ENCODE measurements at regions not wholly inside any gene's neighbourhood (a gene's known extent, or its start where the extent isn't known, plus 50 kb on each side); places are given as distances from the start of the nearest gene placed in this dataset.

DNA sequence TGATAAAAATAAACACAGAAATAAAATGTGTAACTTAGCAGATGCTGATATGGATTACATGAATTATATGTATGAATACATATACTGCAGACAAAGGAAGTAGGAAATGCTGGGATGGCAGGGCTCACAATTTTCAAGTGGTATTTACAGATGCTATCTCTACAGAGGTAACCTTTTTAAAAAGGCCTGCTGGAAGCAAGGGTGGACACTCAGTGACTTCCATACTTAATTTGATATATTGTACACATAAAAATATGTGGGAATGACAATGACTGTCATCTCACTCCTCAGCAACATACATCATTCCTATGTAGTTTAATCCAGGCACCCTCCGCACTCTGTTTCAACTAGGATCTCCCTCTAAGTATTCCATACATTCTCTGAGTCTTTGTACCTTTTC, 452.9 kb downstream of the DTHD1 start:
- DNase-seq = no peak

GRCh38 chr4:36737691-36738090, 456.3 kb downstream of the DTHD1 start:
- DNase-seq = no peak

DNA sequence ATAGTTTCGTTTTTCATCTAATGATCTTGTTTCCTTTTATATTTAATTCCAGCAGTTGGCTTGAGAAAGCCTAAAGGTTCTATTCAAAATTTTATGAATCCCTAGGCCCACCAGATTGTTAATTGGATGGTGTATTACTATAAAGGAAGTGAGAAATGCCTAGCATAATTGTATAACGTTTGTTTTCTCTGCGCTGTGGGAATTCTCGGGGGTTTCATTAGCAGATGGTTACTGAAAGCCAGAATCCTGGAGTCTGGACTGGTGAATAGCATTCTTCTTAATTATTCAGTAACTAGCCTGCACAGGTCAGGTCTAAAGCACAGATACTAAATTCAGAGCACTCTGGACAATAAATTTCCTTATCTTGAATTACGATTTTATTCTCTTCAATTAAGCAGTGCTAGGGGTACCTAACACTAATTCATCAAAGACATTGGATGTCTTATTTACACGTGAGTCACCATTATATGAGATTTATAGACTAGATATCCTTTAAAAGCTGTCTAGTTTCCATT, 459.4 kb downstream of the DTHD1 start:
- no peak for DNase-seq

DNA sequence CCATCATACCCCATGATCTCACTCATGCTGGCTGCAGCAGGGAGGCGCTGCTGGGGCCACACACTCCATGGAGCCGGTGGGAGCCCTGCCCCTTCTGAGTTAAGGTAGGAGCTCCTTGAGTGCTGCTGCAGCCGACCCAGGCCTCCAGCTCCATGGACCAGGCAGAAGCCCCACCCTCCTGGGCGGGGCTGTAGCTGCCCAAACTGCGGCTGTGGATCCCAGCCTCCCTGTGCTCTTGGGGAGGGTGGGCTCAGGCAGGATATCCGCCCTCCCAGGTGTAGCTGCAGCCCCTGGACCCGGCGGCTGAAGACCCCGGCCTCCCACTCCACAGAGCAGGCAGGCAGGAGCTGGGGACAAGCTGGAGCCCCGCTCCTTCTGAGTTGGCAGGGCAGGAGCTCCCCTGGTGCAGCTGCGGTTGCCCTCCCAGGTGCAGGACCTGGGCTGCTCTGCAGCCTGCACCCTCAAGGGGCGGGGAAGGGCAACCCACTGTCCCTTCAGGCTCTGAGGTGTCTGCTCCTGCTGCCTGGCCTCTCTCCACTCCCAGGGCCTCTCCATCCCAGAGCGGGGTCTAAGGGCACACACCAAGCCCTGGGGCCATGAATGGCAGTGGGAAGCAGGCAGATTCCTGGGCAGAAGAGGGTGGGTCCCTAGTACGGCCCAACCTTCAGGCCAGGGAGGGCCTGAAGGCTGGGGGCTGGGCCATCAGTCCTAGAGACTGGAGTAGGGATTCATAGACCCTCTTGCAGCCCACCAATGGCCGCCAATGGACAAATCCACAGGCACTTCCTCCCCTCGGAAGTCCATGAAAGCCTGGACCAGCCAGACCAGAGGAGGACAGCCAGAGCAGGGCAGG, 466.1 kb downstream of the DTHD1 start:
- no peak for DNase-seq

DNA sequence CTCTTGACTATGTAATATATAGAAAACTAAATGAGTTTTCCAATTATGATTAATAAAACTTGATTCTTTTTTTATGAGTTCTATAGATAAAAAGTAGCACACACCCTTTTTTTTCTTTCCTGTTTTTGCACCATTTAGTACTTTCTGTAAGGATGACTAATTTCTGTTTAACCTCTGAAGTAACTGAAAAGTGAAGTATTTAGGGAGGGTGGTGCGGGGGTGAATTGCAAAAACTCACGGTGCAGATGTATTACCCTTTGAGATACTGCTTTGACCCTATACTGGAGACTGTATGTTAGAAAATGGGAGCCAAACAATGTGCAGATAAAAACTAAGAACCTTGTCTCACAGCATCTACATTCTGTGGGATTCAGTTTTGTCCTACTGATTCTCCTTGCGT, 471.6 kb downstream of the DTHD1 start:
- DNase-seq = no peak

DNA sequence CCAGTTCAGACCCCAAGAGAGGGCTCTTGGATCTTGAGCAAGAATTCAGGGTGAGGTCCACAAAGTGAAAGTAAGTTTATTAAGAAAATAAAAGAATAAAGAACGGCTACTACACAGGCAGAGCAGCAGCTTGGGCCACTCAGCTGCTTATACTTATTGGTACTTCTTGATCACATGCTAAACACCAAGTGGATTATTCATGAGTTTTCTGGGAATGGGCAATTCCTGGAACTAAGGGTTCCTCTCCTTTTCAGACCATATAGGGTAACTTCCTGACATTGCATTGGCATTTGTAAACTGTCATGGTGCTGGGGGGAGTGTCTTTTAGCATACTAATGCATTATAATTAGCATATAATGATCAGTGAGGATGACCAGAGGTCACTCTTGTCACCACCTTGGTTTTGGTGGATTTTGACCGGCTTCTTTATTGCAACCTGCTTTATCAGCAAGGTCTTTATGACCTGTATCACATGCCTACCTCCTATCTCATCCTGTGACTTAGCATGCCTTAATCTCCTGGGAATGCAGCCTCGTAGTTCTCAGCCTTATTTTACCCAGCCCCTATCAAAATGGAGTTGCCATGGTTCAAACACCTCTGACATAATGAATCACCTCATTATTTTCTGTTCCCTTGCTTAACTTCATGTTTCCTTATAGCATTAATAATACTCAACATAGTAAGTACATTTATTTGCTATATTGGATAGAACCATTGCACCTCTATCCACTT, 476.3 kb downstream of the DTHD1 start:
- DNase-seq = no peak

DNA sequence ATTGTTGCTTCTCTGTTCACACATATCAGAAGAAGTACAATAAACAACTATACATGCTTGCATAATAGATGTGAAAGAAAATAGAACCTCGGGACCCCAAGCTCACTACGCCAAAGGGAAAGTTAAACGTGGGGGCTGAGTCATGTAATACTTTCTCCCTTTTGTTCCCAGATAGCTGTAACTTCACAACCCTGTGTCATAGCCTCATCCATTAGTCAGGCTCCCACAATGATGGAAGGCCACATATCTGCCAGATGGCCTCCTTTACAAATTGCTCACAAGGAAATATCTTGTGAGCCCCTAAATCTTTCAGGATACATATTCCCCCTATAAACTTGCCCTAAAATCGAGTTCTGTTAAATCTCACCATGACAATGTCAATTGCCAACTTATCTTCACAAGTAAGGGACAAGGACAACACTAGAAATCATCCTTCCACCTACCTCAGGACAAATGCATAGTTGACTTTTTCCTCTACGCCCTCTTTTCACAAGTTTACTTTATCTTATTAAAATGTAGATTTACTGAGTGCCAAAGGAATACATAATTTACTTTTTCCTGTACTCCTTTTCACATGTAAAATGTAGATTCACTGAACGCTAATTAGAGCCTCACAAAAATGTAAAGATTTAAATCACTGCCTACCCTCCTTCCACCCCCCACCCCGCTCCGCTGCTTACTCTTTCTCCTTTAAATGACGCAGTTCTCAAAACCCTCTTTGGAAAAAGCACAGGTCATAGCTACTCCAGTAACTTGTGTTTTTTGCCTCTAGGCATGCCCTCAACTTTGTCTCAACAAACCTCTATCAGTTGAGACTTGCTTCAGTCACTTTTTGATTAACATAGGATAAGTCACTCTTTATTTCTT, 477.1 kb downstream of the DTHD1 start:
- DNase-seq = no peak

DNA sequence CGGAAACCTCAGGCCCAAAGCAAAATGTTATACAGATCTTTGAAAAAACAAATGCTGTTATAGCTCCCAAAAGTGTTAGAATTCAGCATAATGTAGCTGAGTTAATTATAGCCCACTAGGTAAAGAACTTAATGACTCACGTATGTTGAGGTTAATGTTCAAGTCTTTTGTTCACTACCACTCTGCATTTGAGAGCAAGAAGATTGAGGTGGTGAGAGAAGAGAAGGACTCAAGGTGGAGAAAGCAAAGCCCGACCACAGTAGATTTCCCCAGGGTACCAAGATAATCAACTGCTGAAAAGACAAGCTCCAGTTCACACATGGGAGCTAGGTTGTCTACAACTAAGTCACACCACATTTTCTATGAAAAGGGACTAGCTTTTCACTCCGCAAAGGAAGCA, 480.2 kb downstream of the DTHD1 start:
- DNase-seq = no peak

DNA sequence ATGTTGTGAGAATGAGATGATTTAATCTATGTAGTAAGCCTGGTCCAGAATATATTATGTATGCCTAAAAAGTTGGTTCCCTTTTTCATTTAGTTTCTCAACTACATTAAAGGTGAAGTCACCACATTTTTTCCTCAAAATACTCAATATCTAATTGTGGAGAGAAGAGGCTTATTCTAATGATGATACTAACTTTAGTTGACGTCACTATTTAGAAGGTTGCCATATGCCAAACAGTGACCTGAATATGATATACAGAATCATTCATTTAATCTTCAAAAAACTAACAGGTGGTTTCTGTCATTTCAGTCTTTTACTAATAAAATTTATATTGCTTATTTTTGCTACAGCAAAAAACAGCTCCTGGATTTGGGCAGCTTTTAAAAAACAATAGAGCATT, 480.7 kb upstream of the NWD2 start:
- no peak for DNase-seq

DNA sequence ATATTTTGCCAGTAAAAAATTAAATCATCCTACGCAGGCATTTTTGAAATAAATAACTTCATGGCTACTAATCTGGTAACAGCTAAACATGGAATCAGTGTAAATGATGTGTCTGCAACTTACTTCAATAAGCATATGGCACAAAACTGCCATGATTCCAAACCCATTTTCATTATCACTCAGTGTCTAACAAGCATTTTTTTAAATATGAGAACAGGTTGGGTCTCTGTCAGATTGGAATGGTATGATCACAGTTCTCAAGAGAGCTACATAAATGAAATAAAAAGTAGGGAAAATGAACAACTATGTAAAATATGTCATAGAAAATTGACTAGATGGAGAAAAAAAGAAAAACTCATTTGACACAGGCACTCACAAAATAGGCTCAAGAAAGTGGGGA, 476.9 kb upstream of the NWD2 start:
- DNase-seq = no peak

DNA sequence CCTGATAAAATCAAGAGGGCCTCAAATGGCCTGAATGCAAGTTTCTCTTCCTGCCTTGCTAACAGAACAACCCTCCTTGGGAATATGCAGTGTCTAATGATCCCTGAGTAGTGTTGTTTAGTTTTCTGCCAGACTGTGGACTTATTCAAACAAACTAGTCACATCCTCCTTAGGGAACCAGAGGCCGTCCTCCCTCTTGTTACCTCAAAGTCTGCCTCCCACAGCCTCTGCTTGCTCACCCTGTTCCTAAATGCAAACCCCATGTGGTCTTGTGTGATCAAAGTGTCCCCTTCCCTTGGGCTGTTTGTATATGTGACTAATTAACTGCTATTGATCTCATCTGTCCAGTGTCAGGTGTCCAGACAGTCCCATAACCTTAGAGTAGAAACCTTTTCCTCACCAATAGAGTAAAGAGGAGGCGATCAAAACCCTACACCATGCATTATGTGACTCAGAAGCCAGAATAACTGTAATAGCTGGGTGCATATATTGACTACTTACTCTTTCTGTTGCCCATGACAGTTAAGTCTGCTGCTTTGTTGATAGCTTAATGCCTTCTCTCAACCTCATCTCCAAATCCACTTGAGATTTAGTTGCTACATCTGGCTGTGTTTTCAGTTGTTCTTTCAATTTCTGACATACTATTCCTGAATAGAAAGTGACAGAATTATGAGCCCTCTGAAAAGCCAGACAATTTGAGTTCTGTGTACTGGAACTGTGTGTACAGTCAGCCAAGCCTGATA, 473.0 kb upstream of the NWD2 start:
- no peak for DNase-seq

DNA sequence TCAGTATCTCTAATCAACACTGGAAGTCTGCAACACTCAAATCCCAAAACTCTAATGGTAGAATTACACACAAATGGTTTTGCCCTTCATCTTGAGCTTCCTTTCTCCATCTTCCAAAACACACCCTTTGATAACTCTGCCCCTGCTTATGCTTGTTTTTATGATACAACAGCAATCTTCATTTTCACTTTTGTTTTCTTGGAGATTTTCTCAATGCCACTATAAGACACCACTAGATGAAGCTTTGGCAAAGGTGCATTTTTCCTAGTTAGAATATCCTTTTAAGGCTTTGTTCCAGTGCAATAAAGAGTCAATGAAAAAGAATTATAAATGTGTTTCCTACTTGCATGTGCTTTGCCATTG, 472.4 kb upstream of the NWD2 start:
- DNase-seq = no peak

- no peak for DNase-seq
Measured at GRCh38 chr4:36773467-36773866, 471.1 kb upstream of the NWD2 start.

DNA sequence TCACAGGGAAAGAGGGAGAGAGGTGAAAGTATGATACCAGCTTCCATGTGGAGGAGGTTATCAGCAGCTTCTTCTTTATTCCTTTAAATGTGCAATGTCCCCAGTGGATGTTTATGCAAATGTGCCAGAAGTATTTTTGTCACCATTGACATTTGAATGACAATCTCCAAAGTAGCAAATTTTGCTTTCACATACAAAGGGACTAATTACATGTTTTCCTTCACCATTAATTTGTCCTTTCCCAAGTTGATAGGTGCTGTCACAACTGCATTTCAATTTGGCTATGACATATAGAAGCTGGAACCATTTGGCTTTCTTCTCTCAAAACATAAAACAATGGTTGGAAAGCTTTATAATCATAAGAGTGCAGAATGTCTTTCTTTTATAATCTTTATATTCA, 469.0 kb upstream of the NWD2 start:
- no peak for DNase-seq

DNA sequence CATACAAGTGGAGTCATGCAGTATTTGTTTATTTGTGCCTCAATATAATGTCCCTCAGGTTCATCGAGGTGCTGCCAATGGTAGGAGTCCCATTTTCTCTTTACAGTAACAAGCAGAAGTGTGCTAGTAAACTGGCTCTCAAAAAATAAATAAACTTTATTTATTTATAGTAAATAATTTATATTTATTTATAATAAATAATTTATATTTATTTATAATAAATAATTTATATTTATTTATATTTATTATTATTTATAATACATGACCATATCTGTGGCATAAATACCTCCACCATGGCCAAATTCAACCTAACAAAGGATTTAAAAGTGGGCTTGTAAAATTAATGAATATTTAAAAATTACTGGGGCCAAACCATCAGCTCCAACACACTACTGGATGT, 464.9 kb upstream of the NWD2 start:
- no peak for DNase-seq

GRCh38 chr4:36785973-36786372, 458.6 kb upstream of the NWD2 start:
- no peak for DNase-seq

DNA sequence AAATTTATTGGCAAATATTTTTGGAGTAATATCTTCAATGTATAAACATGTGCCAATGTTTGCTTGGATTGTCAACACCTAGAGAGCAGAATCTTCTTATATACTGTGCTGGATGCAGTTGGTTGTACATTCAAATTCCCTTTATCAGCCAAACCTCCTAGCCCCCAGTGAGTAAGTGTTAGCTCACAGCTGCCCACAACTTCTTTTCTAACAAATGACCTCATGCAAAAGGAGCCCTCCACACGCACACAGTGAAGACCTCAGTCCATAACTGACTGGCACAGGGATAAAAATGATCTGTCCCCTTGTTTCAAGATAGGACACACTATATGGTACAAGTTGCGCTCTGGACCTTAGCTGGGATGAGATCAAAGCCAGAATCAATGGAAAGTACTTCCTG, 458.0 kb upstream of the NWD2 start:
- no peak for DNase-seq

DNA sequence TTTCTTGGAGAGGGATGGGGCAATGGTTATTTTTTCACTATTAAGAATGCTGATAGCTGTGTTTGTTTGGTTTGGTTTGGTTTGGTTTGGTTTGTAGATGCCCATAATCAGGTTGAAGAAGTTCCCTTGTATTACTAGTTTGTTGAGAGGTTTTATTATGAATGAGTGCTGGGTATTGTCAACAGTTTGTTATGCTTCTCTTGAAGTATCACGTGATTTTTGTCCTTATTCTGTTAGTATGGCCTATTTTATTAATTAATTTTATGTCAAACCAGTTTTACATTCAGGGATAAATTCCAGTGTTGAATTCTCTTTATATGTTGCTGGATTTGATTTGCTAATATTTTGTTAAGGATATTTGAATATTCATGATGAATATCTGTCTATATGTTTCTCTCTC, 449.8 kb upstream of the NWD2 start:
- DNase-seq = no peak

- DNase-seq = no peak
Measured at GRCh38 chr4:36812149-36812548, 432.4 kb upstream of the NWD2 start.

DNA sequence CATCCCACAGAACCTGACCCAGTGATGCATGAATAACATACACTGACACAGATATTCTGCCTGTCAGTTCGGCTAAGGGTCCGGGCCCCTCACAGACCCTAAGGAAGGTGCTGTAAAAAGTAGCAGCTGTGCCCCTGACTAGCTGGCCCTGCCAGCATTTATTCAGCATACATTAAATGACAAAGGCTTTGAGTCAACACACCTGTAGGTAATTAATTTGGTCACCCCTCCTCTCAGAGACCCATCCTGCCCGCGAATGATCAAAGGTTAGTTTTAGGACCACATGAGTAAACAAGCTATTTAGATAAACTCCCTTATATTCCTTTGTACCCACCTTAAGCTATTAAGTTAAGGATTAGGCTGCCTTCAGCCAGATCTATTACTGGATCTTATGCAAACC, 429.0 kb upstream of the NWD2 start:
- no peak for DNase-seq

DNA sequence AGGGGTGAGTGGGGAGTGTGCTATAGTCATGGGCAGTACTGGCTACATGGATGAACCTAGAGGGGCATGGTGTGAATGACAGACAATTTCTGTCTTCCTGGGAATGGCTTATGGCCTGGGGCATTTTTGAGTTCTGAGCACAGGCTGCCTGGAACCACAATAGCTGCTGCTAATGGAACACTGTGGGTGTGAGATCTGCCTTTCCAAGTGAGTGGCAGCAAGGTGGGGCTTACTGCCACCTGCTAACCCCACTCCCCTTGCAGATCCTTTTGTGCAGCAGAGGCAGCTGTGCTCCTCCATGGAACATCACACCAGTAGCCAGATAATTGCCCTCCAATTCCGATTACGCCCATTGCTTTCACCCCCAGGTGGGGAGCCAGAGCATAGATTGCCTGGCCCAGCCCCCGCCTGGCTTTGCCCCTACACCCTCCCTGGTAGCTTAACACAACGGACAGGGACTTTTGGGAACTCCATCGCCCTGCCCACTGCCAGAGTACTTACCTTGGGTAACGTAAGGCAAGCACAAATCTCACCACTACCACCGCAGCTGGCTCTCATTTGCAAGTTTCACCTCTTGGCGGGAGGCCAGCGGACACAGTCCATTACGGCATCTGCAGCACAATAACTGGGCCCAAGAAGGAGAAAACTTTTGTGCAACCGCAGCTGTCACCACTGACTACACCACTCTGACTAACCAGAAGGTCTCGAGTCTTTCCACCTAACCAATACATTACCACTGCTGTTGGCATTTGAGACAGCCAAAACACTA, 421.2 kb upstream of the NWD2 start:
- no peak for DNase-seq

GRCh38 chr4:36824682-36825081, 419.9 kb upstream of the NWD2 start:
- DNase-seq = no peak
